ENCODE measurements at regions not wholly inside any gene's neighbourhood (a gene's known extent, or its start where the extent isn't known, plus 50 kb on each side); places are given as distances from the start of the nearest gene placed in this dataset.

- no peaks in the 10 kb centered on the region for H3K36me3 ChIP-seq (ENCODE audit: insufficient read depth, low read length)
- CTCF ChIA-PET (ENCODE audit: partially characterized antibody), result no interaction called here
- intact Hi-C loops (cut with micrococcal nuclease), result no loop called here
Measured at GRCh38 chr3:64901986-64902516, 214.3 kb upstream of the ADAMTS9 start.

GRCh38 chr3:64901522-64901885 is 213.7 kb upstream of the ADAMTS9 start:
- intact Hi-C loops (cut with micrococcal nuclease), result no loop called here
- H3K36me3 ChIP-seq (ENCODE audit: insufficient read depth, low read length), result no peaks in the 10 kb centered on the region
- ChIA-PET POLR2A (ENCODE audit: partially characterized antibody) (no interaction called here), CTCF (ENCODE audit: partially characterized antibody) (no interaction called here)
- no peaks in the 10 kb centered on the region for H3K4me1 Mint-ChIP-seq
- H3K9me3 Mint-ChIP-seq, result peaks cover 0 to 4% (median under 1%) of the 10 kb centered on the region in 8 donors
- H3K27ac Mint-ChIP-seq, result no peak overlapping the region
- H3K4me3 ChIP-seq (ENCODE audit: low read length in 2 of 2), result no peak overlapping the region
- no peak overlapping the region for H3K4me3 Mint-ChIP-seq
- H3K9me3 ChIP-seq (ENCODE audit: control insufficient read depth in 1 of 2, low read length in 2 of 2), result no peaks in the 10 kb centered on the region
- H3K27me3 ChIP-seq (ENCODE audit: insufficient read depth, low read length), result no peaks in the 10 kb centered on the region
- no peak for DNase-seq
- no peak overlapping the region for H3K27ac ChIP-seq (ENCODE audit: low read depth, low read length)
- H3K4me1 ChIP-seq (ENCODE audit: insufficient read depth, low read length), result no peaks in the 10 kb centered on the region
- H3K27me3 Mint-ChIP-seq, result no peaks in the 10 kb centered on the region
- H3K36me3 Mint-ChIP-seq, result no peaks in the 10 kb centered on the region

More at GRCh38 chr3:64901986-64902516, 214.3 kb upstream of the ADAMTS9 start:
- Mint-ChIP-seq H3K36me3 (no peaks in the 10 kb centered on the region), H3K27me3 (no peaks in the 10 kb centered on the region), H3K9me3 (peaks cover 0 to 4% (median 0%) of the 10 kb centered on the region in 8 donors), H3K4me1 (no peaks in the 10 kb centered on the region), H3K27ac (no peak overlapping the region), H3K4me3 (no peak overlapping the region)
- no peak for DNase-seq
- H3K4me1 ChIP-seq (ENCODE audit: insufficient read depth, low read length), result no peaks in the 10 kb centered on the region
- H3K9me3 ChIP-seq (ENCODE audit: control insufficient read depth in 1 of 2, low read length in 2 of 2), result no peaks in the 10 kb centered on the region
- POLR2A ChIA-PET (ENCODE audit: partially characterized antibody), result no interaction called here
- no peak overlapping the region for H3K27ac ChIP-seq (ENCODE audit: low read depth, low read length)
- no peaks in the 10 kb centered on the region for H3K27me3 ChIP-seq (ENCODE audit: insufficient read depth, low read length)
- H3K4me3 ChIP-seq (ENCODE audit: low read length in 2 of 2), result no peak overlapping the region

- Histone ChIP-seq H3K9me3 (ENCODE audit: control insufficient read depth in 1 of 2, low read length in 2 of 2) (no peaks in the 10 kb centered on the region), H3K27ac (ENCODE audit: low read depth, low read length) (no peak overlapping the region), H3K4me3 (ENCODE audit: low read length in 2 of 2) (no peak overlapping the region), H3K4me1 (ENCODE audit: insufficient read depth, low read length) (no peaks in the 10 kb centered on the region), H3K27me3 (ENCODE audit: insufficient read depth, low read length) (no peaks in the 10 kb centered on the region), H3K36me3 (ENCODE audit: insufficient read depth, low read length) (no peaks in the 10 kb centered on the region)
- no peak overlapping the region for H3K27ac Mint-ChIP-seq
- CTCF ChIA-PET (ENCODE audit: partially characterized antibody), result no interaction called here
- intact Hi-C loops (cut with micrococcal nuclease), result no loop called here
- no peaks in the 10 kb centered on the region for H3K36me3 Mint-ChIP-seq
- no peaks in the 10 kb centered on the region for H3K27me3 Mint-ChIP-seq
- peaks cover 0 to 4% (median under 1%) of the 10 kb centered on the region in 8 donors for H3K9me3 Mint-ChIP-seq
- H3K4me1 Mint-ChIP-seq, result no peaks in the 10 kb centered on the region
- DNase-seq, result no peak
- no peak overlapping the region for H3K4me3 Mint-ChIP-seq
- POLR2A ChIA-PET (ENCODE audit: partially characterized antibody), result no interaction called here
Measured at GRCh38 chr3:64900617-64901521, 213.1 kb upstream of the ADAMTS9 start.

- ChIA-PET POLR2A (ENCODE audit: partially characterized antibody) (no interaction called here), CTCF (ENCODE audit: partially characterized antibody) (no interaction called here)
- Mint-ChIP-seq H3K36me3 (no peaks in the 10 kb centered on the region), H3K4me1 (no peaks in the 10 kb centered on the region), H3K27ac (no peak overlapping the region), H3K4me3 (no peak overlapping the region), H3K9me3 (peaks cover 0 to 4% (median 0%) of the 10 kb centered on the region in 8 donors), H3K27me3 (no peaks in the 10 kb centered on the region)
- Histone ChIP-seq H3K4me3 (ENCODE audit: low read length in 2 of 2) (no peak overlapping the region), H3K27me3 (ENCODE audit: insufficient read depth, low read length) (no peaks in the 10 kb centered on the region), H3K9me3 (ENCODE audit: control insufficient read depth in 1 of 2, low read length in 2 of 2) (no peaks in the 10 kb centered on the region), H3K36me3 (ENCODE audit: insufficient read depth, low read length) (no peaks in the 10 kb centered on the region), H3K27ac (ENCODE audit: low read depth, low read length) (no peak overlapping the region), H3K4me1 (ENCODE audit: insufficient read depth, low read length) (no peaks in the 10 kb centered on the region)
- no peak for DNase-seq
- intact Hi-C loops (cut with micrococcal nuclease), result no loop called here
Measured at GRCh38 chr3:64900156-64900555, 212.4 kb upstream of the ADAMTS9 start.

- peaks cover 0 to 4% (median 0%) of the 10 kb centered on the region in 8 donors for H3K9me3 Mint-ChIP-seq
- no peaks in the 10 kb centered on the region for H3K9me3 ChIP-seq (ENCODE audit: control insufficient read depth in 1 of 2, low read length in 2 of 2)
- ChIA-PET POLR2A (ENCODE audit: partially characterized antibody) (no interaction called here), CTCF (ENCODE audit: partially characterized antibody) (no interaction called here)
- no peak for DNase-seq
- no peak overlapping the region for H3K27ac Mint-ChIP-seq
- no peaks in the 10 kb centered on the region for H3K27me3 Mint-ChIP-seq
- H3K4me1 ChIP-seq (ENCODE audit: insufficient read depth, low read length), result no peaks in the 10 kb centered on the region
- H3K4me3 Mint-ChIP-seq, result no peak overlapping the region
- intact Hi-C loops (cut with micrococcal nuclease), result no loop called here
- no peaks in the 10 kb centered on the region for H3K36me3 ChIP-seq (ENCODE audit: insufficient read depth, low read length)
- H3K27me3 ChIP-seq (ENCODE audit: insufficient read depth, low read length), result no peaks in the 10 kb centered on the region
- H3K36me3 Mint-ChIP-seq, result no peaks in the 10 kb centered on the region
- H3K4me1 Mint-ChIP-seq, result no peaks in the 10 kb centered on the region
- H3K27ac ChIP-seq (ENCODE audit: low read depth, low read length), result no peak overlapping the region
- no peak overlapping the region for H3K4me3 ChIP-seq (ENCODE audit: low read length in 2 of 2)
Measured at GRCh38 chr3:64898941-64899340, 211.1 kb upstream of the ADAMTS9 start.

GRCh38 chr3:64895991-64896895 is 208.4 kb upstream of the ADAMTS9 start:
- H3K27me3 Mint-ChIP-seq, result no peaks in the 10 kb centered on the region
- no peaks in the 10 kb centered on the region for H3K27me3 ChIP-seq (ENCODE audit: insufficient read depth, low read length)
- H3K9me3 ChIP-seq (ENCODE audit: control insufficient read depth in 1 of 2, low read length in 2 of 2), result no peaks in the 10 kb centered on the region
- no peaks in the 10 kb centered on the region for H3K36me3 Mint-ChIP-seq
- DNase-seq, result no peak
- H3K9me3 Mint-ChIP-seq, result peaks cover 0 to 6% (median under 1%) of the 10 kb centered on the region in 8 donors
- no peak overlapping the region for H3K27ac Mint-ChIP-seq
- no peaks in the 10 kb centered on the region for H3K4me1 Mint-ChIP-seq
- no peaks in the 10 kb centered on the region for H3K4me1 ChIP-seq (ENCODE audit: insufficient read depth, low read length)
- no peaks in the 10 kb centered on the region for H3K36me3 ChIP-seq (ENCODE audit: insufficient read depth, low read length)
- intact Hi-C loops (cut with micrococcal nuclease), result no loop called here
- H3K4me3 ChIP-seq (ENCODE audit: low read length in 2 of 2), result no peak overlapping the region
- H3K27ac ChIP-seq (ENCODE audit: low read depth, low read length), result no peak overlapping the region
- H3K4me3 Mint-ChIP-seq, result no peak overlapping the region
- CTCF ChIA-PET (ENCODE audit: partially characterized antibody), result no interaction called here
- POLR2A ChIA-PET (ENCODE audit: partially characterized antibody), result no interaction called here

Data from CD4-positive, alpha-beta memory T cell (primary cell).